HG03439 (cell line): ENCODE measurements at regions not wholly inside any gene's neighbourhood (a gene's known extent, or its start where the extent isn't known, plus 50 kb on each side); places are given as distances from the start of the nearest gene placed in this dataset.
"Not testable (repeated sequence)": the region's sequence is repeated elsewhere in the genome, so short reads cannot be mapped to it uniquely, and the experiment has no call there.

Experiments
- ATAC-seq: cut with Tn5 transposase; IDR thresholded peaks from one replicate; pipeline ENCODE4 v1.9.1; 2021; ENCODE audit warnings: mild to moderate bottlenecking, moderate library complexity; ENCODE audit not compliant: unreplicated experiment

GRCh38 chr7:118404211-118404610, 179.7 kb downstream of the ANKRD7 start:
- ATAC-seq, result no peak

- no peak for ATAC-seq
Measured at GRCh38 chr7:118418433-118418832, 193.9 kb downstream of the ANKRD7 start.

GRCh38 chr7:118420888-118421287, 196.4 kb downstream of the ANKRD7 start:
- ATAC-seq, result no peak

- ATAC-seq, result no peak
Measured at GRCh38 chr7:118429141-118429540, 204.6 kb downstream of the ANKRD7 start.

- no peak for ATAC-seq
Measured at GRCh38 chr7:118436663-118437062, 212.2 kb downstream of the ANKRD7 start.

GRCh38 chr7:118449030-118449429, 224.5 kb downstream of the ANKRD7 start:
- ATAC-seq, result not testable (repeated sequence)

- ATAC-seq, result no peak
Measured at GRCh38 chr7:118449797-118450567, 225.5 kb downstream of the ANKRD7 start.

GRCh38 chr7:118452128-118452527, 227.6 kb downstream of the ANKRD7 start:
- ATAC-seq, result no peak

GRCh38 chr7:118467381-118467780, 242.9 kb downstream of the ANKRD7 start:
- ATAC-seq, result no peak

- no peak for ATAC-seq
Measured at GRCh38 chr7:118472581-118472980, 248.1 kb downstream of the ANKRD7 start.

GRCh38 chr7:118473271-118473670, 248.8 kb downstream of the ANKRD7 start:
- no peak for ATAC-seq

GRCh38 chr7:118476036-118476435, 251.5 kb downstream of the ANKRD7 start:
- no peak for ATAC-seq

- no peak for ATAC-seq
Measured at GRCh38 chr7:118477036-118477435, 252.5 kb downstream of the ANKRD7 start.

- no peak for ATAC-seq
Measured at GRCh38 chr7:118478236-118478635, 253.7 kb downstream of the ANKRD7 start.

- ATAC-seq, result no peak
Measured at GRCh38 chr7:118478931-118479330, 254.4 kb downstream of the ANKRD7 start.

GRCh38 chr7:118492466-118492865, 268.0 kb downstream of the ANKRD7 start:
- no peak for ATAC-seq

GRCh38 chr7:118496138-118496644, 271.7 kb downstream of the ANKRD7 start:
- ATAC-seq, result no peak

GRCh38 chr7:118502235-118502634, 277.7 kb downstream of the ANKRD7 start:
- no peak for ATAC-seq

GRCh38 chr7:118511146-118511545, 286.6 kb downstream of the ANKRD7 start:
- ATAC-seq, result no peak

- no peak for ATAC-seq
Measured at GRCh38 chr7:118517275-118517674, 292.8 kb downstream of the ANKRD7 start.

GRCh38 chr7:118525020-118525419, 300.5 kb downstream of the ANKRD7 start:
- ATAC-seq, result no peak

- ATAC-seq, result no peak
Measured at GRCh38 chr7:118531566-118531965, 307.1 kb downstream of the ANKRD7 start.

GRCh38 chr7:118559207-118559606, 334.7 kb downstream of the ANKRD7 start:
- ATAC-seq, result no peak
